ENCODE measurements at regions not wholly inside any gene's neighbourhood (a gene's known extent, or its start where the extent isn't known, plus 50 kb on each side); places are given as distances from the start of the nearest gene placed in this dataset.

DNA sequence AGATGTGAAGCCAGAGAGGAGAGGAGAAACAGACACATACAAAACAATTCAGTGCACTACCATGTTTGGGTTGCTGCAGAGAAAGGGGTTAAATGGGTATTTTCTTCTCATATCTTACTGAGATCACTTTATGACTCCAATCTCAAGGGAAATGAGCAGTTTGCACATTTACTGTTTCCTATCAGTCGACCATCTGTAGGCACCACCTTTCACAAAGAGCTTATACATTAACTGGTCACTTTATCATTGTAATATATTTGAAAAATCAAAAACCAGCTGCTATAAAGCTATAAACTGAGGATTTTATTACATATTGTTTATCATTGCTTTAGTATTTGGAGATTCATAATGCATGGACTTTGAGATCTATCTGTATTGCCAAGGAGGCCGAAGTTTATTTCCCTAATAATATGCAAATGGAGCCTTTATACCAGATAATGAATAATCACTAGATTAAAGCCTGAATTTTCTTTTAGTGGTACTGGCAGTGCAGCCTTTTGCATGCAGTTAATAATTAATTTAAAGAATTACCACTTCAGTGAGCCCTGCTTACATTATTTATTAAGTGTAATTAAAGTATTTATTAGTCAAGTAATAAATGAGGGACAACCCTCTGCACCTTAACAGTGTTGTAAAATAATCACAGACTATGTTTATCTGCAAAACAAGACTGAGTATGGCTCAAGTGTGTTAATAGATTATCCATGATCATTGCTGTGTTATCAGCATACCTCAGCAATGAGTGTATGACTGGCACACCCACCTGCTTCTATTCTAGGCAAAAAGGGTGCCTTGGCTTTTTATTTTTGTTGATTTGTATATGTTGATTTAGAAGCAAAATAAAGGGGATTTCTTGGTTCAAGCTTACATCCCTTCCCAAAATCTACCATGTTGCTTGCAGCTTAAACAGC lies 167.7 kb upstream of the SLC14A2 start:
- TF ChIP-seq, protein P1, sequence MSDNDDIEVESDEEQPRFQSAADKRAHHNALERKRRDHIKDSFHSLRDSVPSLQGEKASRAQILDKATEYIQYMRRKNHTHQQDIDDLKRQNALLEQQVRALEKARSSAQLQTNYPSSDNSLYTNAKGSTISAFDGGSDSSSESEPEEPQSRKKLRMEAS (IDR thresholded peaks at IDR 0.05) = no peak
- TF ChIP-seq EP300 (IDR thresholded peaks at IDR 0.05; ENCODE audit: borderline replicate concordance) (no peak), FOXM1 (IDR thresholded peaks at IDR 0.05; ENCODE audit: borderline replicate concordance, low read depth) (no peak), CREB1 (IDR thresholded peaks at IDR 0.05; ENCODE audit: low read depth) (no peak), TCF12 (IDR thresholded peaks at IDR 0.05; ENCODE audit: low read depth) (no peak), CEBPB (IDR thresholded peaks at IDR 0.05) (no peak), TEAD4 (IDR thresholded peaks at IDR 0.05) (no peak), ZBTB7A (IDR thresholded peaks at IDR 0.05; ENCODE audit: low read depth) (no peak), NFIC (IDR thresholded peaks at IDR 0.05) (no peak), EGR1 (IDR thresholded peaks at IDR 0.05) (no peak)
- TF ChIP-seq, protein P2, sequence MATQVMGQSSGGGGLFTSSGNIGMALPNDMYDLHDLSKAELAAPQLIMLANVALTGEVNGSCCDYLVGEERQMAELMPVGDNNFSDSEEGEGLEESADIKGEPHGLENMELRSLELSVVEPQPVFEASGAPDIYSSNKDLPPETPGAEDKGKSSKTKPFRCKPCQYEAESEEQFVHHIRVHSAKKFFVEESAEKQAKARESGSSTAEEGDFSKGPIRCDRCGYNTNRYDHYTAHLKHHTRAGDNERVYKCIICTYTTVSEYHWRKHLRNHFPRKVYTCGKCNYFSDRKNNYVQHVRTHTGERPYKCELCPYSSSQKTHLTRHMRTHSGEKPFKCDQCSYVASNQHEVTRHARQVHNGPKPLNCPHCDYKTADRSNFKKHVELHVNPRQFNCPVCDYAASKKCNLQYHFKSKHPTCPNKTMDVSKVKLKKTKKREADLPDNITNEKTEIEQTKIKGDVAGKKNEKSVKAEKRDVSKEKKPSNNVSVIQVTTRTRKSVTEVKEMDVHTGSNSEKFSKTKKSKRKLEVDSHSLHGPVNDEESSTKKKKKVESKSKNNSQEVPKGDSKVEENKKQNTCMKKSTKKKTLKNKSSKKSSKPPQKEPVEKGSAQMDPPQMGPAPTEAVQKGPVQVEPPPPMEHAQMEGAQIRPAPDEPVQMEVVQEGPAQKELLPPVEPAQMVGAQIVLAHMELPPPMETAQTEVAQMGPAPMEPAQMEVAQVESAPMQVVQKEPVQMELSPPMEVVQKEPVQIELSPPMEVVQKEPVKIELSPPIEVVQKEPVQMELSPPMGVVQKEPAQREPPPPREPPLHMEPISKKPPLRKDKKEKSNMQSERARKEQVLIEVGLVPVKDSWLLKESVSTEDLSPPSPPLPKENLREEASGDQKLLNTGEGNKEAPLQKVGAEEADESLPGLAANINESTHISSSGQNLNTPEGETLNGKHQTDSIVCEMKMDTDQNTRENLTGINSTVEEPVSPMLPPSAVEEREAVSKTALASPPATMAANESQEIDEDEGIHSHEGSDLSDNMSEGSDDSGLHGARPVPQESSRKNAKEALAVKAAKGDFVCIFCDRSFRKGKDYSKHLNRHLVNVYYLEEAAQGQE (IDR thresholded peaks at IDR 0.05; ENCODE audit: low read depth) = no peak

DNA sequence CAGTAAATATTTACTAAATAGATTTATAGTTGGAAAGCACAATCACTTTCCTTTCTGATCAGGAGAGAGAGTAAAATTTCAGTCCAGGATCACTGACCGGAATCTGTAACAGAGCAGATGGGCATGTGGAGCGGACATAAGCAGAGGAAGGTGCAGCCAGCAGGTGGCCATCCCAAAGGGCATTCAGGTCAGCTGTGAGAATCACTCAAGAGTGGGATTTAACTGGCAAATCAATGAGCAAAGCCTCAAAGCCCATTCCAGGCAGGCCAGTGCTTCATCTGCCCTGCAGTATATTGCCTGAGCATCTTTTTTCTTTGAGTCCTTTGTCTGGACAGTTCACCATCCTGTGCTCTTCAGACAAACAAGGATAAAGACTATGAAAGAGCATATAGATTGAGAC lies 166.4 kb upstream of the SLC14A2 start:
- no peak for TF ChIP-seq RAD21 (IDR thresholded peaks at IDR 0.05; ENCODE audit: low read depth)
- TF ChIP-seq NFIC (IDR thresholded peaks at IDR 0.05) = no peak
- no peak for TF ChIP-seq ZBTB7A (IDR thresholded peaks at IDR 0.05; ENCODE audit: low read depth)
- no peak for TF ChIP-seq FOXM1 (IDR thresholded peaks at IDR 0.05; ENCODE audit: borderline replicate concordance, low read depth)
- TF ChIP-seq, protein P3, sequence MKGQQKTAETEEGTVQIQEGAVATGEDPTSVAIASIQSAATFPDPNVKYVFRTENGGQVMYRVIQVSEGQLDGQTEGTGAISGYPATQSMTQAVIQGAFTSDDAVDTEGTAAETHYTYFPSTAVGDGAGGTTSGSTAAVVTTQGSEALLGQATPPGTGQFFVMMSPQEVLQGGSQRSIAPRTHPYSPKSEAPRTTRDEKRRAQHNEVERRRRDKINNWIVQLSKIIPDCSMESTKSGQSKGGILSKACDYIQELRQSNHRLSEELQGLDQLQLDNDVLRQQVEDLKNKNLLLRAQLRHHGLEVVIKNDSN (IDR thresholded peaks at IDR 0.05) = no peak
- TF ChIP-seq EP300 (IDR thresholded peaks at IDR 0.05; ENCODE audit: borderline replicate concordance) = no peak
- TF ChIP-seq TEAD4 (IDR thresholded peaks at IDR 0.05) = no peak
- TF ChIP-seq CREB1 (IDR thresholded peaks at IDR 0.05; ENCODE audit: low read depth) = no peak
- no peak for TF ChIP-seq CEBPB (IDR thresholded peaks at IDR 0.05)
- TF ChIP-seq EGR1 (IDR thresholded peaks at IDR 0.05) = no peak
- no peak for TF ChIP-seq YY1 (IDR thresholded peaks at IDR 0.05; ENCODE audit: low read depth)
- TF ChIP-seq TAF1 (IDR thresholded peaks at IDR 0.05; ENCODE audit: low read depth) = no peak
- no peak for TF ChIP-seq TCF12 (IDR thresholded peaks at IDR 0.05; ENCODE audit: low read depth)

DNA sequence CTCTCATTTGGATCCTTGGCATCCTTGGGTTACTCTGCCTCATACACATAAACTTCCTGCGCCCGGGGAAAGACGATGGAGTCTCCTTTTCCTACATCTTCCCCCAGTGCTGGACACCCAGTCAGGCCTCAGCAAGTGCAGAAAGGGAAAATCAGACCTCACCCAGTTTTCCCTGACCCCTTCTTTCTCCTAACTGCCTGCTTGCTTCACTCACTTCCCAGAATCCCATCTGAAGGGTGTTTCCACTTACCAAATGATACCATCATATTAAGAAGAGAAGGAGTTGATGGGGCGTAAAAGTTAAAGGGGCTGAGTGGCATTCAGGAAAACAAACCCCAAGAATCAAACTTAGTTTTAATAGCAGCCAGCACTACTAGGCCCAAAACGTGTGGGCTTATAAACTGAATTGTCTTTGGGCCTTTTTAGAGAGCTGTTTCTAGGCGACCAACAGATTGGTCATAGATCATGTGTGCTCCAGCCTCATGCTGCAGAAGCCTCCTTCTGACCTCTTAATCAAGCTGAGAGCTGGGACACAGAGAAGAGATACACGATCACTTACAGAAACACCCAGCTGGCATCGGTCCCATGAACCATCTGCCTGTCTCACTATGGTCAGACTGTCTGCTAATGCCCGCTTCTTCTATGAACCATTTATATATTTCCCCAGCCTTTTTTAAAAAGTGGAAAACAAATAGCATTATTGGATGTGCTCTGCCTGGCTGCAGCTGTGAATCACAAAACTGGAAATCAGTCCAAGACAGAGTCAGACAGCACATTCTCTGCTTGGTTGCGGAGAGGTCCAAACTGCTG lies 165.7 kb upstream of the SLC14A2 start:
- TF ChIP-seq RAD21 (IDR thresholded peaks at IDR 0.05; ENCODE audit: low read depth) (no peak), CREB1 (IDR thresholded peaks at IDR 0.05; ENCODE audit: low read depth) (no peak), TEAD4 (IDR thresholded peaks at IDR 0.05) (no peak), TAF1 (IDR thresholded peaks at IDR 0.05; ENCODE audit: low read depth) (no peak), ZBTB7A (IDR thresholded peaks at IDR 0.05; ENCODE audit: low read depth) (no peak), CEBPB (IDR thresholded peaks at IDR 0.05) (no peak), EGR1 (IDR thresholded peaks at IDR 0.05) (no peak), TCF12 (IDR thresholded peaks at IDR 0.05; ENCODE audit: low read depth) (no peak), YY1 (IDR thresholded peaks at IDR 0.05; ENCODE audit: low read depth) (no peak), FOXM1 (IDR thresholded peaks at IDR 0.05; ENCODE audit: borderline replicate concordance, low read depth) (no peak), EP300 (IDR thresholded peaks at IDR 0.05; ENCODE audit: borderline replicate concordance) (no peak), NFIC (IDR thresholded peaks at IDR 0.05) (no peak)
- TF ChIP-seq, protein P1 (IDR thresholded peaks at IDR 0.05) = no peak
- TF ChIP-seq, protein P2 (IDR thresholded peaks at IDR 0.05; ENCODE audit: low read depth) = no peak
- TF ChIP-seq, protein P3 (IDR thresholded peaks at IDR 0.05) = no peak

DNA sequence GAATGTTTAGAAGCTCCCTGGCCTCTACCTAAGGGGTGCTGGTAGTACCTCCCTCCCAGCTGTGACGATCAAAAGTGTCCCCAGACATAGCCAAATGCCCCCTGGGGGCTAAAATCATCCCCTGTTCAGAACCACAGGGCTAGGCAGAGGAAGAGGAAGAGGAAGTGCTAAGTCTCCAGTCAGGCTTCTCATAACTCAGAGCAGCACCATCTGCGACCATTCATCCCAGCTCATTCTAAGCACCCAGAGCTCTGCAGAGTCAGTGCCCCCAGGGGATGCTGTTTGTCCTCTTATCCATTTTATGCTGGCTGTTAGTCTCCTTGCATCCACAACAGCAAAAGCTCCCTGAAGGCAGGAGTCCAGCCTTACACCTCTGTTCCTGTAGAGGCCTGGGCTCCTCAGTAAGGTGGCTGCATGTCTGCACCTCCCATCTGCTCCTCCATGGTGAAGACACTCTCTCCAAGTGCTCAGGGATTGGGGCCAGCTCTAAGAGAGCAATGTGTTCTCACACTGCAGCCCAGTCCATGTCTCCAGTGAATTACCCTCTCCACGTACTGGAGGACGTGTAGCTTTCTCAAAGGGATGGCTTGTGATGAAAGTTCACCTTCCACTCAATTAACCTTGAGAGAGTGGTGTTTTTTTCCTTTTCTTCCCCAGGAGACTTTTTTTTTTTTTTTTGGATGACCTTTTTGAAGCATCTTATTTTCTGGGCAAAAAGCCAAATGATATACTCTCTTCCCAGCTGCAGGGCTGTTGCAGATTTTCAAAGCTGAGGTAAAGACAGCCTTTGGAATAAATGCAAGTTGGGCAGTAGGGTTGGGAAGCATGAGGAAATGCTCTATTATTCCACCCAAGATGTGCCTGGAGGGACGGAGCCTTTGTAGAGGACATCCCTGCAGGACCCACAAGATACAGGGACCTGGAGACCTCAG lies 158.9 kb upstream of the SLC14A2 start:
- TF ChIP-seq, protein P1 (IDR thresholded peaks at IDR 0.05) = no peak
- no peak for TF ChIP-seq TCF12 (IDR thresholded peaks at IDR 0.05; ENCODE audit: low read depth)
- no peak for TF ChIP-seq EGR1 (IDR thresholded peaks at IDR 0.05)
- TF ChIP-seq TAF1 (IDR thresholded peaks at IDR 0.05; ENCODE audit: low read depth) = no peak
- TF ChIP-seq CREB1 (IDR thresholded peaks at IDR 0.05; ENCODE audit: low read depth) = no peak
- TF ChIP-seq ZBTB7A (IDR thresholded peaks at IDR 0.05; ENCODE audit: low read depth) = no peak
- TF ChIP-seq FOXM1 (IDR thresholded peaks at IDR 0.05; ENCODE audit: borderline replicate concordance, low read depth) = no peak
- no peak for TF ChIP-seq YY1 (IDR thresholded peaks at IDR 0.05; ENCODE audit: low read depth)
- TF ChIP-seq TEAD4 (IDR thresholded peaks at IDR 0.05) = no peak
